ENCODE measurements at regions not wholly inside any gene's neighbourhood (a gene's known extent, or its start where the extent isn't known, plus 50 kb on each side); places are given as distances from the start of the nearest gene placed in this dataset.

- TF ChIP-seq CTCF (conservative IDR thresholded peaks at IDR 0.05; ENCODE audit: low read length) = no peak
- DNase-seq (ENCODE audit: low read depth) = no peak
- H3K4me3 ChIP-seq (ENCODE audit: low read length) = no peak overlapping the region
Measured at GRCh38 chr5:98193921-98194760, 579.3 kb upstream of the RGMB start.

DNA sequence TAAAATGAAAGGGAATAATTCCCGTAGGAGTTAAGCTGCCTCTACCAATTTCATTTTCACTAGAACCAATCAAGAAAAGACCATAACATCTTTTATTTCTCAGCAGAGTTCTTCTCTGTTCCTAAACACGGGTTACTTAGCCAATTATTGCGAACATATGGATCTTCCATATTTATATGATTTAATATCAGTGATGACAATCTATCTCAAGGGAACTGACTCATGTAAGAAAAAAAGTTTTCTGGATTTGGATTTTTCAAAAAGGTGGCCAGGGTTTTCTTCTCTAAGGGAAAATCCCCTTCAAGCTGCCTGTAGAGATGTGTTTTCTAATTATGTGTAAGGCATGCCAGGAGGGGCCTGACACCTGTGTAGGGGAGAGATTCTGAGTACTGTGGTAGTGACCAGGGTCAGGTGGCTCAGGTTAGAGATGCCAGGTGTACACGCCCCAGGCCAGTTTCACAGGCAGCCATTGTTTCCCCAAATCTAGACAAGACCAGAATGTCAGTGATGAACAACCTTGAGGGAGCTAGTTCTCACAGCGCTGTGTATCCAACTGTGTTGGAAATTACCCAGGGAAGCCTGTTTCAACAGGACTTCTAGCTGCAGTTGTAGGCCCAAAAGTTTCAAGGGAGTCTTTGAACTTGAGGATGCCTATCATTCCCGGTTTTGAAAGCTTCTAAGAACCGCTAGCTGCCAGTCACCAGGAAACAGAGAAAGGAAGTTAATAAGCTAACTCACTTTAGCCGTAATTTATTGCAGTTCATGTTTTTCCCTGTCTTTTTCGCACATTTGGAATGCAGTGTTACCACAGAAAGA, 572.5 kb upstream of the RGMB start:
- no peak overlapping the region for H3K4me3 ChIP-seq (ENCODE audit: low read length)
- no peak for TF ChIP-seq CTCF (conservative IDR thresholded peaks at IDR 0.05; ENCODE audit: low read length)
- DNase-seq (ENCODE audit: low read depth) = peak; percentile 42

DNA sequence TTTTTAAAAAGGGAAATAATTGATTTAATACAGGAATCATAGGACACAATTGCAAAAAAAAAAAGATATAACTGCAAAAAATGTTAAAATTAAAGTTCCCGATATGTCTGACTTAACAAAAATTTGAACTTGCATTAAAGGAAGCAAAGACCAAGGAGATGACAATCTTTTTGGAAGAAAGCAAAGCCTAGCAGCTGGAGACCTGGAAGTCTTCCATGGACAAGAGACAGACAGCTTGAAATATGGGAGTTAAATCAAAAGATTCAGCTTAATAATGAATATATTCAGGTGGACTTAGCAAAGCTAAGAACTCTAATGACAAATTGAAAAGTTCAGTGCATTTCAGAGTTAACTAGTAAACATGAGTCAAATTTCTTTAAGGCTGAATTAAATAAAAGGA, 568.7 kb upstream of the RGMB start:
- no peak for DNase-seq (ENCODE audit: low read depth)
- no peak overlapping the region for H3K4me3 ChIP-seq (ENCODE audit: low read length)
- no peak for TF ChIP-seq CTCF (conservative IDR thresholded peaks at IDR 0.05; ENCODE audit: low read length)

GRCh38 chr5:98205691-98206461, 567.6 kb upstream of the RGMB start:
- H3K4me3 ChIP-seq (ENCODE audit: low read length) = no peak overlapping the region
- DNase-seq (ENCODE audit: low read depth) = peak; percentile 76
- no peak for TF ChIP-seq CTCF (conservative IDR thresholded peaks at IDR 0.05; ENCODE audit: low read length)

DNA sequence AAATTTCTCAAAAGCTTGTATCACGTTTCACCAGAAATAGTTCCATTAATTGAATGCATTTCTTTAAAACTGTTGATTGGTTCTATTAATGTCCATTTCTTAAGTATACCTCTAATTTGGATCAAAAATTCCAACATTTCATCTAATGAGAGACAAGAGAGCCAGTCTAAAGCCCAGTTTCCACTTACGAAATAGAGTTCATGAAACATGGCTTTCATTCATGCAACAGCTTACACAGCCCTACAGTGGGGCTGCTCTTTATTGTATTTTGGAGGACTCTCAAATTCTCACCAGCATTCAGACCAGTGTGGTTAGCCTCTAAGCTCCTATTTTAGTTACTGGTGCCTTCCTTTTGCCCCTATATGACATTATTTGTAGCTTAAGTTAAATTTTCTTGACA, 566.9 kb upstream of the RGMB start:
- no peak for TF ChIP-seq CTCF (conservative IDR thresholded peaks at IDR 0.05; ENCODE audit: low read length)
- no peak overlapping the region for H3K4me3 ChIP-seq (ENCODE audit: low read length)
- no peak for DNase-seq (ENCODE audit: low read depth)

DNA sequence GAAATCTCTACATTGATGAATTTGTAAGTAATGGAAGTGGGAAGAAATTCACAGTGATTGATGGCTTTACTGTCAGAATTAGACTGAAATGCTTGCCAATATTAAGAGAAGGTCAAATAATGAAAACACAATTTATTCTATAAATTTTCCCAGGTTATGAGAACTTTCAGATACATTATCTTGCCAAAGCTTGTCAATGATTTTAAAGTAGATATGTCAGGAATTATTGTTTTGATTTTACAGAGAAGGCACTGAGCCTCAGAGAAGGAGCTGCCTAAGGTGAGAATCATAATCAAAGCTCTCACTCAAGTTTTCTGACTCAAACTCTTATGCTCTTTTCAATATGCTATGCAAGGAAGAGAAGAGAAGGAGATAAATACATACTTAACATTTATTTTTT, 564.0 kb upstream of the RGMB start:
- no peak for DNase-seq (ENCODE audit: low read depth)
- no peak overlapping the region for H3K4me3 ChIP-seq (ENCODE audit: low read length)
- TF ChIP-seq CTCF (conservative IDR thresholded peaks at IDR 0.05; ENCODE audit: low read length) = no peak
